ENCODE measurements at regions not wholly inside any gene's neighbourhood (a gene's known extent, or its start where the extent isn't known, plus 50 kb on each side); places are given as distances from the start of the nearest gene placed in this dataset.

DNA sequence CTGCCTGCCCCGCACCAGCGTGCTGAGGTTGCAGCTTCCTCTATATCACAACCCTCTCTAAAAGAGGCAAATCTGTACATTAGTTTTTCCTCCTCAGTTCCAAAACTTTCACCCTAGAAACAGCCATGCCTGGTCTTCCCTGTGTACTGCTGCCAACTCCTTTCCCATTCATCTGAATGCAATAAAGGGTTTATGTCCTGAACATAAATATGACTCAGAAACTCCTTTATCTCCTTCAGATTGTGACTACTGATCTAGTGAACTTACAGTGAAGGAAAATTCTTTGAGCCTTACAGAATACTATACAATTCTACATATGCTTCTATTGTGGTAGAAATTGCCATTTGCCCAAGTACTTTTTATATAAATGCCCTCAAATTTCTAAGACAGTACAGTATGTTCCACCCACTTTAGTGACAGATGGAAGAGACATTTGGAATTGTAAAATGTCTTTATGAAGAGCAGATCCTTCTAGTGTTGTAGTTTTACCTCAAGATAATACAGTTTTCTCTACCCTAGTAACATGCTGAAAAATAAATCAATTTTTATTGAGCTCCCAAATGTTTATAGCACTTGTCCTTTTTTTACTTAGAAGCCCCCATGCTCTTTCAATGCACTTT is 345.1 kb upstream of the SNX7 start:
- TF ChIP-seq CTCF (IDR thresholded peaks at IDR 0.05): no peak

DNA sequence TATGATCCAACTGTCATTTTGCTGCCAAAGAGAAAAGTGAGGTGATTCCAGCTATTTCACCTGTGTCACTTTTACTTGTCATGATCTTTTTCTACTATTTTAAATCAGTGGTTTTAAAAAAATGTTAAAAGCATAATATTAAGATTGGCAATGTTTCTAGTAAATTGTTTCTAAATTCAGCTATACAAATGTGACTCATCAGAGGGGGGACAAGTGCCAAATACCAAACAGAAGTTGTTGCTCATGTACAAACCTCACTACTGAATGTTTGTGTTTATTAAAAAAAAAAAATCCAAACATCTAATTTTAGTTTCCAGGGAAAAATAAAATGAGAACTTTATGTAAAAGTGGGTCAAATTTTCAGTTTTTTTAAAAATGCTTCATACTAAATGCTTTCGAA is 346.2 kb upstream of the SNX7 start:
- no peak for TF ChIP-seq CTCF (IDR thresholded peaks at IDR 0.05)

DNA sequence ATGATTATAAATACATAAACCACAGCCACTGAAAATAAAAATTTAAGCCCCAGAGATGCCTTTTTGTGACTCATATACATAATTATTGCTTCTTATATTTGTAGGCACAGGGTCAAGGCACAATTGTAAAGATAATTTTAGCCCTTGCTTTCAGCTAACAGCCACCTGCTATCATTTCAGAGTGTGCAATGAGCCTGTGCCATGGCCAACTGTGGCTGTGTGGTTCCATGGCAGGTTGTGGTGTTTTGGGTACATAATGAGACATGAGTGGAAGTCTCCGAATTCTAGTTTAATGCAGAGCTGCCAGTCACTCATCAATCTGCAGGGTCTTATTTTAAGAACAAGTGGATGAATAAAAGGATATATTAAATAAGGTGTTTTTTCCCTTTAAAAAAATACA is 346.9 kb upstream of the SNX7 start:
- TF ChIP-seq CTCF (IDR thresholded peaks at IDR 0.05): no peak

- no peak for TF ChIP-seq CTCF (IDR thresholded peaks at IDR 0.05)
Measured at GRCh38 chr1:98306517-98307089, 354.9 kb upstream of the SNX7 start.

DNA sequence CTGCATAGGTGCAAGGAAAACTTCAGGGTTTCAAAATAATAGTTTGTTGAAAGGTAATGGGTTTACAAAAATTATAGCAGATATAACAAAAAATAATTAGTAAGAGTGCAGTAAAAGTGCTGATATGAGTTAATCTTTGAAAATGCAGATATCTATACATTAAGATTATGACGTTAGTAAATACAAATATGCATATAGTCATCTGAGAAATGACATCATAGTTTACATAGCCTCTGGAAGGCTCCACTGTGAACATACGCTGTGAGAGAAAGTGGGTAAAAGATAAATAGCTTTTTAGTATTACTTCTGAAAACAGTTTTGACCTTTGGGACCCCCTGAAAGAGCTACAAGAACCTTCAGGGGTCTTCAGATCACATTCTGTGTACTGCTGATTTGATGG is 356.2 kb upstream of the SNX7 start:
- no peak for TF ChIP-seq CTCF (IDR thresholded peaks at IDR 0.05)

DNA sequence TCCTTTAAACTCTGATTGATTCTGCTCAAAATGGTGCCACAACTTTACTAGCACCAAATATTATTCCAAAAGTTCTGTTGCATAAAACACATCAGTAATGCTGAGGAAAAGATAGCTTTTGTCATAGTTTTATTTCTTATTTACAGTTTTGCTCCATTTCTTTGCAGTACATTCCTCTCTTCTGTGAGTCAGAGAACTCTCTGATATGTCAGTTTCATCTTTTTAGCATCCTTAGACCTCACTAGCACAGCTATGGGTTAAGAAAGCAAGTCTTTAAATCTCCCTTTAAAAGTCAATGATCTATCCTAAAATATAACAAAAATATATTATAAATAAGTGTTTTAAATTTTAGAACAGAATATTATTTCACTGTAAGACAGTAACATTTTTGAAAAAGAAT is 356.6 kb upstream of the SNX7 start:
- no peak for TF ChIP-seq CTCF (IDR thresholded peaks at IDR 0.05)

DNA sequence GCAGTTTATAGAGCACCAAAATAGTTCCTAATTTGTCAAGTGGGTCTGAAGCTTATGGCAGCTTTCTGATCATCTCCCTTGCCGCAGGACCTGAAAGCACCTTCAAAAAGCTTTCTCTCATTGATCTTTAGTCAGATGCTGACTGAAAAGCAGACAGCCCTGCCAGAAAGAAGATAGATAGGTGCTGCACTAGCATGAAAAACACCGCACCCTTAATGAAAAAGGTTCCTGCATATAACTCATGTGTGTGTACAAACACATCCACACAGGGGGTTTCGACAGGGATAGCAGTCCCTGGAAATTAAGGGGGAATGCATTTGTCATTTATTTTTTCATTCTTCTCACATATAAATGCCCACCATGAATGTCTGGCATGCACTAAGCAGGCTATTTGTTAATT is 361.7 kb upstream of the SNX7 start:
- no peak for TF ChIP-seq CTCF (IDR thresholded peaks at IDR 0.05)

DNA sequence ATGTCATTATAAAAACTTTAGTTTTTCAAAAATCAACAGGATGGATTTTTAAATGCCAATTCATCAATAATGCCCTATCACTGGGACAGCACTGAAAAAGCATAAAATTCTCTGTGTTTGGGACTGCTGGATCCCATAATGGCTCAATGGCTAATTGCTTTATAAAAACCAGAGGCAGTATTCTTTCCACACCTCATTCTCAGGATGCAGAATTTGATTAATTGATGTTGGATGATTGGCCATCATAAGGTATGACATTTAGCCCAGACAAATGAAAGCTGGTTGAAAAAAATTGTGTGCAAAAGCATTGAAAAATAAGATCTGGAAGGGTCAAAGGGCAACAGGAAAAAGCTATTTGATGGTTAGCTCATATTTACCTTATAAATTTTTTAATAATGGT is 362.2 kb upstream of the SNX7 start:
- no peak for TF ChIP-seq CTCF (IDR thresholded peaks at IDR 0.05)
